SH-SY5Y (cell line): ENCODE measurements at regions not wholly inside any gene's neighbourhood (a gene's known extent, or its start where the extent isn't known, plus 50 kb on each side); places are given as distances from the start of the nearest gene placed in this dataset.

Source experiments
- GATA2 ChIP-seq: IDR thresholded peaks from 2 replicates; pipeline ENCODE4 v1.6.1; 2011; ENCODE audit warnings: mild to moderate bottlenecking, low read depth, low read length
- GATA3 ChIP-seq: IDR thresholded peaks from 2 replicates; pipeline ENCODE4 v1.6.1; 2011; ENCODE audit warnings: low read depth, mild to moderate bottlenecking, low read length, moderate library complexity

DNA sequence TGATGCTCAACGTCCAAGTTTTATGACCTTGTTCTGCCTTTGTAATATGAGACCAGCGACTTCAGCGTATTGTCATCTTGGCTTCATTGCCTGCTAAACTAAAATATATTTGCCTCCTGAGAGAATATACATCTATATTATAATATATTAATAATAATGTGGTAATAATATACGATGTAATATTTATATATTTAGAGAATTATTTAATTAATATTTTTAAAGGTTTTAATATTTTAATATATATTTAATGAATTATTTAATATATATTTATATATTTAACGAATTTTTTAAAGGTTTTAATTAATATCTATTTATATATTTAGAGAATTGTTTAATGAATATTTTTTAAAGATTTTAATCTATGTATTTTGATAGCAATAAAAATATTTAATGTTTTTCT is 700.7 kb downstream of the TAF11L14 start:
- TF ChIP-seq GATA2 (no peak), GATA3 (no peak)
